LNCaP clone FGC (cell line): ENCODE measurements at regions not wholly inside any gene's neighbourhood (a gene's known extent, or its start where the extent isn't known, plus 50 kb on each side); places are given as distances from the start of the nearest gene placed in this dataset.

Experiments
- DNase-seq: peaks from one replicate; pipeline ENCODE4 v3.0.0-alpha.2; 2011; ENCODE audit warnings: low read depth
- H3K4me3 ChIP-seq: 2 replicates; pipeline ENCODE4 v1.5.1; 2011; ENCODE audit warnings: mild to moderate bottlenecking, low read depth, low read length, control low read depth
- TF ChIP-seq, protein P1 (sequence below): IDR thresholded peaks from 2 replicates; pipeline ENCODE4 v1.5.1; 2012; ENCODE audit warnings: mild to moderate bottlenecking; ENCODE audit not compliant: control insufficient read depth, insufficient read depth; ENCODE audit errors: extremely low read depth

DNA sequence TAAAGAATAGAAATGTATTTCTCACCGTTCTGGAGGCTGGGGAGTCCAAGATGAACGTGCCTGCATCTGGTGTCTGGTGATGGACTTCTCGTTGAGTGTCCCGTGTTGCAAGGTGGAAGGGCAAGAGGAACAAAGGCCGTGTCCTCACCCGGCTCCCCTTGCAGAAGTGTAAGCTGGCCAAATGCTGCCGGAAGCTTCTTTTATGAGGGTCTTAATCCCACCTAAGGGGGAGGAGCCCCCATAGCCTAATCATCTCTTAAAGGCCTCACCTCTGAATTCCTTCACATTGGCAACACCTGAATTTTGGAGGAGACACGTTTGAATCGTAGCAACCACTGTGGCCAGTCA lies 99.1 kb upstream of the DAP start:
- no peak overlapping the region for H3K4me3 ChIP-seq
- DNase-seq = no peak

DNA sequence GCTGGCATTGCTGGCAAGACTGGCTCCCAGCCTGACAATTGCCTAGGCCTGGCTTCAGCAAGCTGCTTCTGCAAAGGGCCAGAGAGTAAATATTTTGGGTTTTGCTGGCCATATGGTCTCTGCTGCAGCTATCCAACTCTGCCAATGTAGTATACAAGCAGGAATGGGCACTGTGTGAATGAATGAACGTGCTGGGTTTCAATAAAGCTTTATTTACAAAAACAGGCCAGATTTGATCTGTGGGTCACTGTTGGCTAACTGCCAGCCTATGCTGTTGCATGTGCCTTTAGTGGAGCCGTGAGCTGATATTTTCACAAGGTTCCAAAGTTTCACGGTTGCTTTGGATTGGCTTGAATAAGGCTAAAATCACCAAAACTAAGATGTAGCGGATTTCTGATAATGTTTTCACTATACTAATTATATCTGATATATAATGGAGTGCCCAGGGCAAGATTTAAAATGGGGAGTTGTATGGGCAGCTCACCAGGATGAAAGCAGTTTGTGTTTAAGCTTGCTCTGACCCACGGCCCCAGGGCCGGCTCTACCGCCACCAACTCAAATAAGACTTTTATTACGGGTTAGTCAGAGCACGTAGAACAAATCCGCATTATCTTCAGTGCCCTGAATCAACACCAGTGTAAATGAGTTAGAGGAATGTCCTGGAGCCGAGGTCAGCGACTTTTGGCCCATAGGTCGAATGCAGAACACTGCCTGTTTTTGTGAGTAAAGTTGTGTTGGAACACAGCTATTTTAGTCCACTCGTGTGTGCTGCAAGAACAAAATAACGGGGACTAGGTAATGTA lies 98.6 kb upstream of the DAP start:
- TF ChIP-seq, protein P1, sequence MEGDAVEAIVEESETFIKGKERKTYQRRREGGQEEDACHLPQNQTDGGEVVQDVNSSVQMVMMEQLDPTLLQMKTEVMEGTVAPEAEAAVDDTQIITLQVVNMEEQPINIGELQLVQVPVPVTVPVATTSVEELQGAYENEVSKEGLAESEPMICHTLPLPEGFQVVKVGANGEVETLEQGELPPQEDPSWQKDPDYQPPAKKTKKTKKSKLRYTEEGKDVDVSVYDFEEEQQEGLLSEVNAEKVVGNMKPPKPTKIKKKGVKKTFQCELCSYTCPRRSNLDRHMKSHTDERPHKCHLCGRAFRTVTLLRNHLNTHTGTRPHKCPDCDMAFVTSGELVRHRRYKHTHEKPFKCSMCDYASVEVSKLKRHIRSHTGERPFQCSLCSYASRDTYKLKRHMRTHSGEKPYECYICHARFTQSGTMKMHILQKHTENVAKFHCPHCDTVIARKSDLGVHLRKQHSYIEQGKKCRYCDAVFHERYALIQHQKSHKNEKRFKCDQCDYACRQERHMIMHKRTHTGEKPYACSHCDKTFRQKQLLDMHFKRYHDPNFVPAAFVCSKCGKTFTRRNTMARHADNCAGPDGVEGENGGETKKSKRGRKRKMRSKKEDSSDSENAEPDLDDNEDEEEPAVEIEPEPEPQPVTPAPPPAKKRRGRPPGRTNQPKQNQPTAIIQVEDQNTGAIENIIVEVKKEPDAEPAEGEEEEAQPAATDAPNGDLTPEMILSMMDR = no peak
- DNase-seq = no peak
- H3K4me3 ChIP-seq = no peak overlapping the region

More for the DNA sequence above, 99.1 kb upstream of the DAP start:
- TF ChIP-seq, protein P1 = no peak

DNA sequence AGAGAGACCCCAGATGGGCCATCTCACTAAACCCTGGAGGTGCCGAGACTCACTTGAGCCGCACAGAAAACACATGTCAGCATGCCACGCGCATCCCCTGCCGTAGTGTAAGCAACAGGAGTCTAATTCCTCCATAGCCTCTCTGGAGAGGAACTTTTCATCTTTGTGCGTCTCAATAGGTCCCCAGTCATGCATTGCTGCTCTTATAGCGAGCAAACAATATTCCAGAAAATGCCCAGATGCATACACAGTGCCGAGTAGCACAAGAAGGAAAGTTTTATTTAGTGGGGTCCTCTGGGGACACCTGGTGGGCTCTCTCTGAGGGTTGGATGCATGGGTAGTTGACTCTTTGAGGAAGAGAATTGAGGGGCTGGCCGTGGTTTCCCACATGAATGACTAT lies 97.9 kb upstream of the DAP start:
- H3K4me3 ChIP-seq = no peak overlapping the region
- TF ChIP-seq, protein P1 = no peak
- DNase-seq = no peak

DNA sequence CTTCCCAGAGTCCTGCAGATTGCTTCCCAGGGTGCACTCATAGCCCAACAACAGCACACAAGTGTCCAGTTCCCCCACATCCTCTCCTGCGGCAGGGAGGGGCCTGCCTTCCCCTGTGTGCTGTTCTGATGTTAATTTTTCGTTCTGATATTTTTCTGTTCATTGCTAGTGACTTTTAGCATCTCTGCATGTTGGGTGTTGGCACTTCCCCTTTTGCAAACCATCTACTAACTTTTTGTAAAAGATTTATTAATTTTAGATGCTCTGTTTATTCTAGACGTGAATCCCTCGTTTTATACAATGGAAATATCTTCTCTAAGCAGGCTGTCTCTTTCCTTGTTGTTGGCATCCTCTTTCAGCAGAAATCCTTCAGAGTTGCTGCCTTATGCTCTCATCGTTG lies 97.3 kb upstream of the DAP start:
- DNase-seq = no peak

DNA sequence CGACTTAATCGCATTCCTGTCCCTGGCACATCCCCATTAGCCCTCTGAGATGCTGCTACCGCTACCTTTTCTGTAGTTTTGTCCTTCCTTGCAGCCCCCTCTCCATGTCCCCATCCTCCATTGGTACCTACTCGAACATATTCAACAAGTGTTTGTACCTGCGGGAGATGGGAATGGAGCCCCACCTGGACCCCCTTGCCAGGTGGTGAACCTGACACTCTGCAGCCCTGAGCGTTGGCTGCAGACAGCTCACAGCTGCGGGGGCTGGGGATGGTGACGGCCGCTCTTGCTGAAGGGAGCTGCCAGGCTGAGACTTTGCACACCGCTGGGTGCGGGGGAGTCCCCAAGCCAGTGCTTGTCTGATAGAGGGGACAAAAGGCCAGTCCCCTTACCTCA lies 96.3 kb upstream of the DAP start:
- DNase-seq = no peak
- TF ChIP-seq, protein P1 = no peak
- no peak overlapping the region for H3K4me3 ChIP-seq

More for the DNA sequence above, 97.3 kb upstream of the DAP start:
- H3K4me3 ChIP-seq = no peak overlapping the region
- TF ChIP-seq, protein P1 = no peak

DNA sequence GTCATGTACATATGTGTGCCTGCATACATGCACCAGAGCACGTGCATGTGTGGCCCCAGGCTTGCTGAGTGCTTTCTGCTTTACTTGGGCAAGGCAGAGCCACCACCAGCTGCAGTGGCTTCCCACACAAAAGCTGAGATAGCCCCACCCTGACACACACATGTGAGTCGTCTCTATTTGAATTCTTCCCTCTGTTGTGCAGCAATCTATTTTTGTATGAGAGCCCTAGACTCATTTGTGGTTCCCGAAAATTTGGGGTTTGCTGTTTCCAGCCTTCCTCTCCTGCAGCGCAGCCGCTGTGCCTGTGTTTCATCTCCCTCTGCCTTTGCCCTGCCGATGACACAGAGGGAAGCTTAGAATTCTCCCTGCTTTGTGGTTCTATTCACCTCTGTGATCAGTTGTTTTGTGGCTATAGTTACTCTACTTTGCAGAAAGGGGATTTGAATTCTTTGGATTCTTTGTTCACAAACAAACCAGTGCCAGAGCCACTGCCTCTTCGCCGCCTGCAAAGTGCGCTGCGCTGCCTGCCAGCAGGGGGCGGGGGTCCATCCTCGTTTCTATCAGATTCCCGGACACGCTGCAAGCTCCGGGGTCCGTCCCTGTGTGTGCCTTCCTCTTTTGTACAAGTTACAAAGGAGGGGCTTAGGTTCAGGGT lies 95.8 kb upstream of the DAP start:
- TF ChIP-seq, protein P1 = peak; percentile 33; the same call in 1 of the 2 replicates
- H3K4me3 ChIP-seq = no peak overlapping the region
- DNase-seq = no peak
